GM18508 (cell line): ENCODE measurements at regions not wholly inside any gene's neighbourhood (a gene's known extent, or its start where the extent isn't known, plus 50 kb on each side); places are given as distances from the start of the nearest gene placed in this dataset.
"Not testable (repeated sequence)": the region's sequence is repeated elsewhere in the genome, so short reads cannot be mapped to it uniquely, and the experiment has no call there.

Experiments
- ATAC-seq: cut with Tn5 transposase; IDR thresholded peaks from one replicate; pipeline ENCODE4 v1.9.1; 2021; ENCODE audit warnings: moderate number of reproducible peaks; ENCODE audit not compliant: insufficient read depth, unreplicated experiment

DNA sequence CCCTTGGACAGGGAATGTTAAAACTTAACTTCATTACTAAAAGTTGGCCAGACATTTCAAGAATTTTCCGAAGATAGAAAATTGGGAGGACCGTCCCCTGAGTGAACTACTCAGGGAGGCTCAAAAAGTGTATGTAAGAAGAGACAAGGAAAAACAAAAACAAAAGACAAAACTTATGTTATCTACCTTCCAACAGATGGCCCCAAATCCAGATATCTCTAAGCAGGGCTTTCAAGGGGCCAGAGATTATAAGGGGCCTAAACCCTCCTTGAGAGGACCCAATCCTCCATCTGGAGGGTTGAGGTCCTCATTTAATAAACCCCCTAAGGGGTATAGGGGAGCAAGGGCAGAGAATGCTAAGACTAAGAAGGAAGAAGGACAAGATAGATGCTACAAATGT, 203.6 kb downstream of the SH2D4B start:
- no peak for ATAC-seq

GRCh38 chr10:80750268-80750667, 212.6 kb downstream of the SH2D4B start:
- no peak for ATAC-seq

DNA sequence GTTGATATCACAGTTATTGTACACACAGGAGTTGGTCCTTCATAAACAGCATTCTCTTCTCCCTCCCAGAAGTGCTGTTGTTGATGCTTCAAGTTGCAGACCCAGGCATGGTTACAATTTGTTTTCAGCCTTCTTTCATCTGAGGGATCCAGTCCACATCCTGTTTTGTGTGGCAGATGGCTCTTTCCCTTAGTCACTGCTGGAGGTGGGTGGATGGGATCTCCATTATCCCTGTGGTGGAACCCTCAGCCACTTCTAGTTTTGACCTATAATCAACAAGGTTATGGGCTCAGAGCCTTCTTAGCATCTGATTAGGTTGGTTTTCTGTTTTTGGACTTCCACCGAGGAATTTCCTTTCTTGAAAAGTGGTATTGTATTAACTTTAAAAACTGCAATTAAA, 214.2 kb downstream of the SH2D4B start:
- ATAC-seq: no peak

DNA sequence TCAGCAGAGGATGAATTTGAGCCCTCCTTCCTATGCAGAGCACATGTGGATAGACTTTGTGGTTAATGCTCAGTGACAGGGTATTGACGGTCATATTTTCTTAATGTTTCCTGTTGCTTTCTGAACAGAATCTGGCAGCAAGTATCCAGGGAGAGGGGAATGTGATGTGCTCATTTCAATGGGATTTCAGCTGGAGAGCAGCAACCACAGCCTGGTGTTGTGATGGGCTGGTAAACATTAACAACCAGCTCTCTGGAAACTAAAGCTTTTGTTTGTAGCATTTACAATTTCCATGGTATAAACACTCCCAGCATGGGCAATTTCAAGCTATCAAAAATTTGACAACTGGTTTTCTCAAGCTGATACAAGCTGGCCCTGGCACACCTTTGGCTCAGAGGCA, 215.9 kb downstream of the SH2D4B start:
- ATAC-seq: no peak

DNA sequence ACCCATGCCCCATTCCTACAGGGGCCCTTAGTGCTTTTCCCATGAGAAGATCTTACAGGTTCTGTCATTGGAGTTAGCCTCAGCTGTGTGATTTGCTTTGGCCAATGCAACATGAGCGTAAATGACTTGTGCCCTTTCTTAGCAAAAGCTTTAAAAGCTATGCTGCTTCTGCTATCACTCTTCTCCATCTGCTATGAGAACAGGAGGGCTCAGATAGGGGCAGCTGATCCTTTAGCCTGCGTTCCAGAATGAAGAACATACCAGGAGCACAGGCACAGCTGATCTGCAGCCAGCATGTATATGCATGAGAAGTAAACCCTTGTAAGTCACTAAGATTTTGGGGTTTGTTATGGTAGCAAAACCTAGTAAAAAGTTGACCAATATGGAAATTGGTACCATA, 218.2 kb downstream of the SH2D4B start:
- ATAC-seq: no peak

DNA sequence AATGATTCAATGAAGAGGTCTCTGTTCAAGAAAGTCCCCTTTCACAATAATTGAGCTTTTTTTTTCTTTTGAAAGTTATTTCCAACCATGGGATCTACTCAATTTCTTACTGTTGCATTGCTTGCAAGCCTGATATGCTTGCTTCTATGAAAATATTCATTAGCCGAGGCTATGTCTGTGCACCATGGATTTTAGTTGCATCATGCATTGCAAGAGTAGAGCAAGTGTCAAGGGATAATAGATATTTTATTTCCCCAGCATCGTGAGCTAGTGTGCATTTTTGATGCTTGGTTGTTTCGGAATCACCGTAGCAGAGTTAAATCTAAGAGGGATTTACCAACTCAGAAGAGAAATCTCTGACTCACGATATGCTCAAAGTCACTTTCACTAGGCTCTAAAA, 222.0 kb downstream of the SH2D4B start:
- ATAC-seq: no peak

DNA sequence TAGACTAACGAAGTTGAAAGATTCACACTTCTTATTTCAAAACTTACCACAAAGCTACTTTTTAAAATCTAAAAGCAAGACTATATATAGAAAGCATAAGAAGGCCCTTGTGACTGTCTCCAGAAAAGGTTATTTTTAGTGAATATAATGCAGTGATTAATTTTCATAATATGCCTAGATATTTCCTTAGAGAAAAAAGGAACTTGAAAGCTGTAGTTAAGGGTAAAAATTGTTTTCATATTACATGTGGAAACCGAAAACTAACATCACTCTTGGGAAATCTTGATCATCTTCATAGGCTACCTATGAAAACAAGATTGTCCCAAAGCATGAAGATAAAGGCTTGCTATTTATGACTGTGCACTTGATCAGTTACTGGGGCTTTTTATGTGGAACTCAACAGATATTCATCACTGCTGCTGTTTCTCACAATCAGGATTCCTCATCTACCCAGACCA, 223.2 kb downstream of the SH2D4B start:
- ATAC-seq: no peak

DNA sequence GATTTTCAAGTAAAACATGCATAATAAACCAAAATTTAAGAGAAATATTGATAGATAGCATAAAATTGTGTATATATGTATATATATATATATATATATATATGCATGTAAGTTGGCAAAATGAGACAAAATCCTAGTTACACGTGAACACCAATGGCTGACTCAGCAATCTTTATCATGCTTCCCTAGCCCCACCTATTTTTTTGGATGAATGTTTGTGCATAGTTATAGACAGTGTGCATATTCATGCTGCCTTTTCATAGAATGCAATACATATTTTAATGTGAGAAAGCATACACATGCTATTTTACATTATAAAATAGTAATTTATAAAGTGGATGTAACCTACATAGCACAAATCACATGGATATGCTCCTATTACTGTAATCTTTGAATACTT, 230.3 kb downstream of the SH2D4B start:
- no peak for ATAC-seq

DNA sequence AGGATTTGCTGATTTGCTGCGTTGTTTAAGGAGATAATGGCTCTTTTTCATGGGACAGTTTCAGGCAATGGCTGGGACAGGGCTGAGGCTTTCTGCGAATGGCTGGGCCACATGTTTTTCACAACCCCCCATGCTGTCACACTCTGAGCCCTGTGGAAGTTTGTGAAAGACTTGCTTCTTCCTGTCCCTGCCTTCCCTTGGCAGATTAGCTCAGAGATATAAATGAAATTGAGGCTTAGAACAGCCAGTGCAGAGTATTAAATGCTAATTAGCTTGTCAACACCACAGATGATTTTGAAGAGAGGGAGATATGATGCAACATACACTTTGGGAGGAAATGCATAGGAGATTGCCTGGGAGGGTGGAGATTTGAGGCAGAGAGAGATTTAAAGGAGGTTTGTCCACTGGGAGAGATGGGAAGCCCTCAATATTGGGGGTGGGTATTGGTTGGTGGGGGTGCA, 232.0 kb downstream of the SH2D4B start:
- ATAC-seq: no peak

DNA sequence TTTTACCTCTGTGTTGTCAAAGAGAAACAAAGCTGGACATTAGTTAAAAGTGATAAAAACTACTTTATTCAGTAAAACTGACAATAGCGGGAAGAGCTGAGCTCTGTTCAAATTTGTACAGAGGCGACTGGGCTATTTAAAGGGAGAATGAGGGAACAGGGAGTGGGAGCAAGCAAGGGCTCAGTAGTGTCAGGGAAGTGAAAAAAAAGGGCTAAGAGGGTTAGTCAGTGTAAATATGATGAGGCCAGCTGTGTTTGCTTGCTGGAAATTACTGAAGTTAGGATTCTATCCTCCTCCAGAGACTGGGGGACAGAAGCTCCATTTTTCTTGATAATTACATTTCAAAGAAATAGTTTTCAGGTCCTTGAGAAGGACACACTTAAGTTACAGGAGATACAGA, 232.5 kb downstream of the SH2D4B start:
- ATAC-seq: no peak

GRCh38 chr10:80771285-80771684, 233.6 kb downstream of the SH2D4B start:
- ATAC-seq: no peak

DNA sequence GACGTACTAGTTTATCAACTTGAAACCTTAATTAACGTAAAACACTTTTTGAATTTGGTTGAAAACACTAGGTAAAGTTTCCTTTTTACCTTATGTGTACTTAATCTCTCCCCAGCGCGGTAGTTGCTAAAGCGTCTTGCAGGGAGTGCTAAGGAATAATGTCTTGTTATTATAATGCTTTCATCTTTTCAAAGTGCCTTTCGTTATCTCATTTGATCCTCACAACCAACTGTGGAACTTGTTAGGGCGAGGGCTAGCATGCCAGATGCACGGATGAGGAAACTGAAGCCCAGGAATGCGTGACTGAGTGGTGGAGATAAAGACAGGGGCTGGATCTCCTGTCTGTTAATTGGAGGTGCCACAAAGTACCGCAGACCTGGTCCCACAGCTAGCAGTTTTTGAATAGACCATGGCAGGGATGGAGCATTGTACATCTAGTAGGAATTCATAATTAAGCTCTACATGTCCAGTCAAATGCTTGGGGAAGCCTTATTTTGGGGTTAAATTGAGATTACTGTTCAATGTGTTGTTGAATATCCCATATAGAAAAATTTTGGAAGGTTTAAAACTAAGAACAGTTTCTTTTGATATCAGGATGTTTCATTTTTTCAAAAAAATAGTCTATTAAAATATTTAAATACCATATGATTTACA, 234.3 kb downstream of the SH2D4B start:
- no peak for ATAC-seq

GRCh38 chr10:80772596-80772995, 234.9 kb downstream of the SH2D4B start:
- no peak for ATAC-seq

- ATAC-seq: no peak
These were observed 247.0 kb downstream of the SH2D4B start for GRCh38 chr10:80784695-80785094.

GRCh38 chr10:80786322-80786721, 248.6 kb downstream of the SH2D4B start:
- no peak for ATAC-seq

DNA sequence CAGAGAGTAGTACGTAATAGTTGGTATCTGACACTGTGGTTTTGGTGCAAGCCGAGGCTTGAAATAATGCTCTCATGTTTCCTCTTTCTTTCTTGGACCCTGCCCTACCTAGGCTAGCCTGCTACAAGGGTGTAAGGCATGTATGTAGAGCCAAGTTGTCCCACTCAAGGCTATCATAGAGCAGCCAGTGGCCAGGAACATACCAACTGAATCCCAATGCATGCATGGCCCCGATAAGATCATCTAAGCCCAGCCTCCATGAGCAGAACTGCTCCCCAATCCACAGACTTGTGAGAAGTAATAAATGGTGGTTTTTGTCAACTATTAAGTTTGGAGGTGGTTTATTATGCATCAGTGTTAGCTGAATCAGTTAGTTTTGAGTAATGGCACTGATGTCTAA, 250.2 kb downstream of the SH2D4B start:
- ATAC-seq: no peak

DNA sequence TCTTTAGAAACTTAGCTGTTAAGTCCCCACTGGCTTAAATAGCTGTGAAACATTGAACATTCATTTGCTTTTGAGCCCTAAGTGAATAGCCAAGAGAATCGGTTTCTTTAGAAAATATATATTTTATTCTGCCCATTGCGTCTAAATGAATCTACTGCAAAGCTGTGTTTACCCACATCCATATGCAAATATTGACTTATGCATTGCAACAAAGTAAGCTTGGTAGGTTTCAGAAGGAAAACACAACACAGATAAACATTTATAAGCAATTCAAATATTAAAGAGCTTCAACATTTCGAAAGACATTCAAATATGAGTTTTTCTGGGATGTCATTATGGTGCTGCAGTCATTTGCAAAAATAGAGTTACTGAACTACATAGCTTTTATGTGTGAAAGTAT, 257.3 kb downstream of the SH2D4B start:
- no peak for ATAC-seq

- no peak for ATAC-seq
These were observed 267.8 kb downstream of the SH2D4B start for GRCh38 chr10:80805343-80806020.

DNA sequence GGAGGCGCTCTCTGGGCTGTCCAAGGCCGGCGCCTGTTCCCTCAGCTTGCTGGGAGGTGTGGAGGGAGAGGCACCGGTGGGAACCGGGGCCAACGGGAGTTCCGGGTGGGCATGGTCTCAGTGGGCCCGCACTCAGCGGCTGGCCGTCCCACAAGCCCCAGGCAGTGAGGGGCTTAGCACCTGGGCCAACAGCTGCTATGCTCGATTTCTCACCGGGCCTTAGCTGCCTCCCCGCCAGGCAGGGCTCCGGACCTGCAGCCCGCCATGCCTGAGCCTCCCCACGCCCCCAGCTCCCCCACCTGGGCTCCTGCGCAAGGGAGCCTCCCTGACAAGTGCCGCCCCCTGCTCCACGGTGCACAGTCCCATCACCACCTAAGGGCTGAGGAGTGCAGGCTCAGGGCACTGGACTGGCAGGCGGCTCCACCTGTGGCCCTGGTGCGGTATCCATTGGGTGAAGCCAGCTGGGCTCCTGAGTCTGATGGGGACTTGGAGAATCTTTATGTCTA, 276.5 kb downstream of the SH2D4B start:
- ATAC-seq: no peak

GRCh38 chr10:80829151-80829550, 291.4 kb downstream of the SH2D4B start:
- ATAC-seq: no peak

DNA sequence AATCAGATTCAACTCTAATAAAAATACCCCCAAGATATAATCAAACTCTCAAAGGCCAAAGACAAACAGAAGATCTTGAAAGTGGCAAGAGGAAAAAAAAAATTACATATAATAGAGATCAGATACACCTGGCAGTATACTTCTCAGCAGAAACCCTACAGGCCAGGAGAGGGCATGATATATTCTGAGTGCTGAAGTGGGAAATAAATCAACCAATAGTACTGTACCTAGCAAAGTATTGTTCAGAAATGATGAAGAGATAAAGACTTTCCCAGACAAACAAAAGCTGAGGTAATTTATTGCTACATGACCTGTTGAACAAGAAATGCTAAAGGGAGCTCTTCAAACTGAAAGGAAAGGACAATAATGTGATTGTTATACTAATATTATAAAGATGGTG, 291.9 kb downstream of the SH2D4B start:
- ATAC-seq: no peak

DNA sequence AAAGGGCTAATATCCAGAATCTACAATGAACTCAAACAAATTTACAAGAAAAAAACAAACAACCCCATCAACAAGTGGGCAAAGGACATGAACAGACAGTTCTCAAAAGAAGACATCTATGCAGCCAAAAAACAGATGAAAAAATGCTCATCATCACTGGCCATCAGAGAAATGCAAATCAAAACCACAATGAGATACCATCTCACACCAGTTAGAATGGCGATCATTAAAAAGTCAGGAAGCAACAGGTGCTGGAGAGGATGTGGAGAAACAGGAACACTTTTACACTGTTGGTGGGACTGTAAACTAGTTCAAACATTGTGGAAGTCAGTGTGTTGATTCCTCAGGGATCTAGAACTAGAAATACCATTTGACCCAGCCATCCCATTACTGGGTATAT, 295.0 kb downstream of the SH2D4B start:
- ATAC-seq: not testable (repeated sequence)
